SK-N-MC (cell line): ENCODE measurements at regions not wholly inside any gene's neighbourhood (a gene's known extent, or its start where the extent isn't known, plus 50 kb on each side); places are given as distances from the start of the nearest gene placed in this dataset.

ENCODE experiments used
- DNase-seq: peaks from one replicate; pipeline ENCODE4 v3.0.0-alpha.2; 2011; ENCODE audit warnings: low read depth, low spot score
- H3K27ac ChIP-seq: fragments of 200-600 bp; sonication (generic); 2 replicates; pipeline ENCODE4 v1.5.1; 2016; ENCODE audit warnings: mixed run types
- H3K36me3 ChIP-seq: fragments of 200-600 bp; sonication (generic); 2 replicates; pipeline ENCODE4 v1.6.1; 2017; ENCODE audit warnings: antibody characterized with exemption, low read length, mixed read lengths; ENCODE audit not compliant: insufficient read depth
- H3K4me3 ChIP-seq: fragments of 200-600 bp; sonication (generic); 2 replicates; pipeline ENCODE4 v1.5.1; 2016
- H3K9ac ChIP-seq: fragments of 200-600 bp; sonication (generic); 2 replicates; pipeline ENCODE4 v1.8.0; 2017; ENCODE audit warnings: mixed run types, mixed read lengths; ENCODE audit not compliant: insufficient read length
- H3K9me3 ChIP-seq: fragments of 200-600 bp; sonication (generic); 2 replicates; pipeline ENCODE4 v1.6.1; 2017; ENCODE audit warnings: low read depth, mild to moderate bottlenecking, antibody characterized with exemption, low read length, moderate library complexity, mixed read lengths
- EZH2 ChIP-seq: fragments of 200-600 bp; sonication (generic); IDR thresholded peaks from one replicate; pipeline ENCODE4 v1.6.1; 2017; ENCODE audit warnings: antibody characterized with exemption
- FOXP2 ChIP-seq: optimal IDR thresholded peaks from 2 replicates; pipeline ENCODE3; 2011; ENCODE audit warnings: mild to moderate bottlenecking, moderate library complexity; ENCODE audit not compliant: insufficient read depth; ENCODE audit errors: extremely low read length, control extremely low read depth
- POLR2AphosphoS5 ChIP-seq: IDR thresholded peaks from 2 replicates; pipeline ENCODE4 v1.6.1; 2012; ENCODE audit warnings: mild to moderate bottlenecking, low read depth, low read length, borderline replicate concordance

GRCh38 chr11:127552446-127552845 is 551.9 kb upstream of the KIRREL3 start:
- no peak for TF ChIP-seq FOXP2
- TF ChIP-seq EZH2, result no peak
- no peak for TF ChIP-seq POLR2AphosphoS5
- DNase-seq, result no peak
- H3K4me3 ChIP-seq, result no peak overlapping the region

GRCh38 chr11:127531167-127531566 is 530.6 kb upstream of the KIRREL3 start:
- H3K9me3 ChIP-seq, result no peaks in the 10 kb centered on the region
- H3K4me3 ChIP-seq, result no peak overlapping the region
- H3K36me3 ChIP-seq, result no peaks in the 10 kb centered on the region
- no peak overlapping the region for H3K9ac ChIP-seq
- no peak for TF ChIP-seq FOXP2
- TF ChIP-seq EZH2, result no peak
- TF ChIP-seq POLR2AphosphoS5, result no peak
- no peak overlapping the region for H3K27ac ChIP-seq
- DNase-seq, result no peak

More at GRCh38 chr11:127552446-127552845, 551.9 kb upstream of the KIRREL3 start:
- Histone ChIP-seq H3K27ac (no peak overlapping the region), H3K9ac (no peak overlapping the region), H3K36me3 (no peaks in the 10 kb centered on the region), H3K9me3 (no peaks in the 10 kb centered on the region)

DNA sequence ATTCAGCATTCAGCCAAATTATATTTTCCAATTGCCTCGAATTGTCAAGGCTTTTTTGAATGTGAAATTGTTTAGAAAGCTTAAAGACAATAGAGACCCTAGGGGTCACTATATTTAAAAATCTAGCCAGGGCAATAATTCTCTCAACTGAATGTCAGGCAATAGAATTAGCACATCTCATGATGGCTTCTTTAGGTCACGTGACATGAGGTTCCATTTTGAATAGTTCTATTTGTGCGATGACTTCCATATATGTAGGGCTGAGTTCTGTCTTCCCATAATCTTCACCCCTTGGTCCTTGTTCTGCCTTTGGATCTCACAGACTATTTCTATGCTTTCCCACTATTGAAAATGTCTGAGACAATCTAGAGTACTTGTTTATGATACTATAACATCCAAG is 527.7 kb upstream of the KIRREL3 start:
- Histone ChIP-seq H3K4me3 (no peak overlapping the region), H3K9me3 (no peaks in the 10 kb centered on the region), H3K9ac (no peak overlapping the region), H3K27ac (no peak overlapping the region), H3K36me3 (no peaks in the 10 kb centered on the region)
- no peak for DNase-seq
- no peak for TF ChIP-seq FOXP2
- no peak for TF ChIP-seq POLR2AphosphoS5
- TF ChIP-seq EZH2, result no peak

DNA sequence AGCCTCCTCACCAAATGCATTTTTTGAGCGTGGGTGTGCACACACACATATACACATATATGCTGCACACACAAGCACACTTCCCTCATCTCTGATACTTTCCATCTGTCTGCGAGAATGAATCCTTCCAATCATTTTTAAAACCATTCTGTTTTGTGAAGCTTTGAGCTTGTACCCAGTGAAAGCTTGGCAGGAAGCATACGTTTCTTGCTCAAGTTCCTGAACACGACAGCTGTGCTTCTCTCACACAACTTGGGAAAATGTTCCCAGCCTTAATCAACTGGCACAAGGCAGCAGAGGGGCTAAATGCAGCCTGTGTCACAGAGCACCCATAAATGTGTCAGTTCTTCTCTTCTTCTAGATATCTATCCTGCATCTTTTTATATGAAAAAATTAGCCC is 524.0 kb upstream of the KIRREL3 start:
- H3K9me3 ChIP-seq, result no peaks in the 10 kb centered on the region
- no peak overlapping the region for H3K27ac ChIP-seq
- no peak for DNase-seq
- no peaks in the 10 kb centered on the region for H3K36me3 ChIP-seq
- H3K4me3 ChIP-seq, result no peak overlapping the region
- TF ChIP-seq EZH2 (no peak), POLR2AphosphoS5 (no peak)
- no peak overlapping the region for H3K9ac ChIP-seq

- no peak overlapping the region for H3K9ac ChIP-seq
- H3K9me3 ChIP-seq, result no peaks in the 10 kb centered on the region
- no peaks in the 10 kb centered on the region for H3K36me3 ChIP-seq
- DNase-seq, result no peak
- TF ChIP-seq POLR2AphosphoS5, result no peak
- no peak for TF ChIP-seq FOXP2
- TF ChIP-seq EZH2, result no peak
- no peak overlapping the region for H3K27ac ChIP-seq
- no peak overlapping the region for H3K4me3 ChIP-seq
Measured at GRCh38 chr11:127521413-127521812, 520.8 kb upstream of the KIRREL3 start.

DNA sequence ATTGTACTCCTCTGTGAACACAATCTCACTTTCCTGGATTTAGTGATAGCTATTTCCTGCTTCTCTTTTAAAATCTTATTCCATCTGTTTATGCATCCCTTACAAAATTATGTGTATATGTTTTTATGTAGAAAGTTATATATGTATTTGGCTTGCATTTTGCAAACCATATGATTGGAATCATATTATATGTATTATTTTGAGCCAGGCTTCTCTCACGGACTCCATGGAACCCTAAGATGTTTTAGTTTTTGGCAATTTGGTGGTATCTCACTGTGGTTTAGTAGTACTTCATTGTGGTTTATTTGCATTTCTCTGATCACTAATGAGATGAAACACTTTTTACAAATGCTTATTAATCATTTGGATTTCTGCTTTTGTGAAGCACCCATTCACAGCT is 507.3 kb upstream of the KIRREL3 start:
- Histone ChIP-seq H3K9ac (no peak overlapping the region), H3K4me3 (no peak overlapping the region), H3K36me3 (no peaks in the 10 kb centered on the region), H3K27ac (no peak overlapping the region), H3K9me3 (no peaks in the 10 kb centered on the region)
- DNase-seq, result no peak
- no peak for TF ChIP-seq POLR2AphosphoS5
- TF ChIP-seq EZH2, result no peak
- no peak for TF ChIP-seq FOXP2

GRCh38 chr11:127506647-127507046 is 506.1 kb upstream of the KIRREL3 start:
- no peak for DNase-seq
- no peak for TF ChIP-seq EZH2
- TF ChIP-seq POLR2AphosphoS5, result no peak
- TF ChIP-seq FOXP2, result no peak
- no peak overlapping the region for H3K4me3 ChIP-seq
- H3K9me3 ChIP-seq, result no peaks in the 10 kb centered on the region
- no peak overlapping the region for H3K9ac ChIP-seq
- H3K27ac ChIP-seq, result no peak overlapping the region
- H3K36me3 ChIP-seq, result no peaks in the 10 kb centered on the region

DNA sequence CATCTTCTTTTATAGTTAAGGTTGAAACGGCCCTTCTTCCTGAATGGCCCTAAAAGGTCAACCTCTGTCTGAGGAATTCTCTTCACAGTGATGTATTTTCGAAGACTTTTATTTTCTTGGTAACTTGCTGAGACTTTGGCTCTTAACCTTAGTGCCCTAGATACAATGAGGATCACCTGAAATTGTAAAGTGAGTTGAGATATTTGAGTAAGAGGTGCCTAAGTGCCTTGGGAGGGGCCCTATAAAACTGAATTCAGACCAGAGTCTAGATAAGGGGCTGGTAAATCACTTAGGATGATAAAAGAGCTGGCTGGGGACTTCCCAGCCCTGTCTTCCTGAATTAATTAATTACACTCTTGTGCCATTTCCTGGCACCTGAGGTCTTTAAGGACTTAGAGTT is 505.6 kb upstream of the KIRREL3 start:
- TF ChIP-seq FOXP2 (no peak), EZH2 (no peak), POLR2AphosphoS5 (no peak)
- no peak for DNase-seq
- Histone ChIP-seq H3K36me3 (no peaks in the 10 kb centered on the region), H3K9me3 (no peaks in the 10 kb centered on the region), H3K9ac (no peak overlapping the region), H3K4me3 (no peak overlapping the region), H3K27ac (no peak overlapping the region)

DNA sequence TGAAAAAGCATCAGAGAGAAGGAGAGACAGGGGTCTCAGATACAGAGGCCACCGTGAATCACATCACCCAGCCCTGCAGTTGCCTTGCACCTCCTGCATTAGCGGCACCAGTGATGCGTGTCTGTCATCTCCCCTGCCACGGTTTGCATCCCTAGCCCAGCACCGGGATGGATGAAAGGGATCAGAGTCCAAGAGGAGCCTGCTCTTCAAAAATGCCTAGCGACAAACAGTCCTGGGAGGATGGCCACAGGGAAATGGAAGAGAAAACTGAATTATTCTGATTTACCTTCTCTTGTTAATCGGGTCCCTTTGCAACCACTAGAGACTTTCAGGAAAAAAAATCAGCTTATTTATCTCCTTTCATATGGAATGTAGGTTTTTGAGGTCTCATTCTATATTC is 495.6 kb upstream of the KIRREL3 start:
- H3K27ac ChIP-seq, result no peak overlapping the region
- H3K9ac ChIP-seq, result no peak overlapping the region
- DNase-seq, result no peak
- TF ChIP-seq FOXP2, result no peak
- no peak for TF ChIP-seq EZH2
- TF ChIP-seq POLR2AphosphoS5, result no peak
- no peaks in the 10 kb centered on the region for H3K9me3 ChIP-seq
- H3K4me3 ChIP-seq, result no peak overlapping the region
- no peaks in the 10 kb centered on the region for H3K36me3 ChIP-seq
